ENCODE measurements at regions not wholly inside any gene's neighbourhood (a gene's known extent, or its start where the extent isn't known, plus 50 kb on each side); places are given as distances from the start of the nearest gene placed in this dataset.

GRCh38 chr13:99898421-99898820 lies 73.1 kb downstream of the ZIC5 start:
- no peak overlapping the region for H3K4me2 ChIP-seq (ENCODE audit: control insufficient read depth, extremely low read depth, insufficient read depth, low read depth, low read length)
- no peak overlapping the region for H3K27ac ChIP-seq (ENCODE audit: control insufficient read depth, insufficient read depth, low read length)
- H3K36me3 ChIP-seq (ENCODE audit: control insufficient read depth in 2 of 2, extremely low read depth in 1 of 2, insufficient read depth in 2 of 2, low read length in 2 of 2), result no peaks in the 10 kb centered on the region
- no peaks in the 10 kb centered on the region for H3K9me1 ChIP-seq (ENCODE audit: control insufficient read depth, extremely low read depth, insufficient read depth, low read length)
- DNase-seq (ENCODE audit: low read depth, low spot score), result no peak
- no peaks in the 10 kb centered on the region for H3K4me1 ChIP-seq (ENCODE audit: control insufficient read depth, extremely low read depth, insufficient read depth, low read length)
- no peak overlapping the region for H3K9ac ChIP-seq (ENCODE audit: control insufficient read depth, extremely low read depth, insufficient read depth, low read length)
- peaks cover 42% of the 10 kb centered on the region for H3K27me3 ChIP-seq (ENCODE audit: control insufficient read depth, extremely low read depth, insufficient read depth, low read length)
- H2AFZ ChIP-seq (ENCODE audit: control insufficient read depth, low read length), result no peak overlapping the region
- TF ChIP-seq EZH2 (IDR thresholded peaks at IDR 0.05; ENCODE audit: low read length) (no peak), CTCF (optimal IDR thresholded peaks at IDR 0.05 in 1 of 3, IDR thresholded peaks at IDR 0.05 in 1 of 3, conservative IDR thresholded peaks at IDR 0.05 in 1 of 3; ENCODE audit: extremely low read depth in 1 of 3, insufficient read depth in 2 of 3, low read length in 3 of 3) (no peak)
- dilution Hi-C loops (cut with MboI; ENCODE audit: extremely low pct_ligation_motif_present, low sequenced_read_pairs), result no loop called here
- H3K9me3 ChIP-seq (ENCODE audit: control insufficient read depth, low read depth, low read length), result no peaks in the 10 kb centered on the region
- FAIRE-seq, result no peak
- H3K79me2 ChIP-seq (ENCODE audit: control insufficient read depth, insufficient read depth, low read length), result no peaks in the 10 kb centered on the region
- H3K4me3 ChIP-seq (ENCODE audit: control insufficient read depth in 2 of 3, extremely low read depth in 1 of 3, insufficient read depth in 2 of 3, low read depth in 1 of 3, low read length in 3 of 3), result no peak overlapping the region
- no peaks in the 10 kb centered on the region for H4K20me1 ChIP-seq (ENCODE audit: control insufficient read depth, extremely low read depth, insufficient read depth, low read length)

DNA sequence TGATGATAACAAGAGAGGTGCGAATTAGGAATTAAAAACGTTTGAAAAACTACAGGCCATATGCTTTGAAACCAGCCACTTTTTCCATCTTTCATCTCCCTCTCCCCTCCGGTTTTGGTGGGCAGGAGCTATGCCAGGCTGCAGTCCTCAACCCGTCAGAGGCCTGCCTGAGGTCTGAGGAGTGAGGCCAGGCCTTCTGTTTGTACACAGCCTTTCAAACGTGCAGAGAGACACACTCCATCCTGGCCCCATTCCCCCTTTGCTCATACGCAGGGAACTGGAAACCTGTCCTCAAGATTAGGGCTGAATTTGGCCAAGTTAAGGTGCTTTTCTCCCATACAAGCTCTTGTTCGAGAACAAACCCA lies 74.5 kb downstream of the ZIC5 start:
- Histone ChIP-seq H3K9me1 (ENCODE audit: control insufficient read depth, extremely low read depth, insufficient read depth, low read length) (no peaks in the 10 kb centered on the region), H3K9ac (ENCODE audit: control insufficient read depth, extremely low read depth, insufficient read depth, low read length) (no peak overlapping the region), H3K27me3 (ENCODE audit: control insufficient read depth, extremely low read depth, insufficient read depth, low read length) (peaks cover 42% of the 10 kb centered on the region), H3K9me3 (ENCODE audit: control insufficient read depth, low read depth, low read length) (no peaks in the 10 kb centered on the region), H2AFZ (ENCODE audit: control insufficient read depth, low read length) (no peak overlapping the region), H4K20me1 (ENCODE audit: control insufficient read depth, extremely low read depth, insufficient read depth, low read length) (no peaks in the 10 kb centered on the region), H3K4me3 (ENCODE audit: control insufficient read depth in 2 of 3, extremely low read depth in 1 of 3, insufficient read depth in 2 of 3, low read depth in 1 of 3, low read length in 3 of 3) (no peak overlapping the region), H3K4me2 (ENCODE audit: control insufficient read depth, extremely low read depth, insufficient read depth, low read depth, low read length) (no peak overlapping the region), H3K27ac (ENCODE audit: control insufficient read depth, insufficient read depth, low read length) (no peak overlapping the region), H3K4me1 (ENCODE audit: control insufficient read depth, extremely low read depth, insufficient read depth, low read length) (no peaks in the 10 kb centered on the region), H3K36me3 (ENCODE audit: control insufficient read depth in 2 of 2, extremely low read depth in 1 of 2, insufficient read depth in 2 of 2, low read length in 2 of 2) (no peaks in the 10 kb centered on the region), H3K79me2 (ENCODE audit: control insufficient read depth, insufficient read depth, low read length) (no peaks in the 10 kb centered on the region)
- dilution Hi-C loops (cut with MboI; ENCODE audit: extremely low pct_ligation_motif_present, low sequenced_read_pairs), result no loop called here
- FAIRE-seq (no peak), DNase-seq (ENCODE audit: low read depth, low spot score) (no peak)
- no peak for TF ChIP-seq EZH2 (IDR thresholded peaks at IDR 0.05; ENCODE audit: low read length)
- no peak for TF ChIP-seq CTCF (optimal IDR thresholded peaks at IDR 0.05 in 1 of 3, IDR thresholded peaks at IDR 0.05 in 1 of 3, conservative IDR thresholded peaks at IDR 0.05 in 1 of 3; ENCODE audit: extremely low read depth in 1 of 3, insufficient read depth in 2 of 3, low read length in 3 of 3)
